Endothelial cell of umbilical vein (primary cell): ENCODE measurements at regions not wholly inside any gene's neighbourhood (a gene's known extent, or its start where the extent isn't known, plus 50 kb on each side); places are given as distances from the start of the nearest gene placed in this dataset. TPM values are rescaled to one million over a fixed set of nuclear protein-coding genes. Genes with fewer than 3 reads are reported as not detected.
A peak's percentile ranks its signal among the peaks of the same experiment; 100 is the strongest.

Source experiments
- BruUV-seq: library from RNA; stranded (reverse); fragments of 400-500 nt; replicated peaks from 2 replicates; lab custom pipeline; 2021; lab: Mats Ljungman, UMichigan
- CTCF ChIA-PET: fragments of 300-600, 350-600 bp; sonication (Branson Sonifier 250); formaldehyde crosslinking; loops from one replicate; lab custom pipeline; 2021; ENCODE audit warnings: antibody characterized with exemption, inconsistent platforms; lab: Charles Lee
- POLR2A ChIA-PET: fragments of 300-600, 350-600 bp; sonication (Branson Sonifier 250); formaldehyde crosslinking; loops from one replicate; lab custom pipeline; 2021; ENCODE audit warnings: antibody characterized with exemption, inconsistent platforms; lab: Charles Lee
- DNase-seq: peaks from one replicate; pipeline ENCODE4 v3.0.0-alpha.2; 2011; ENCODE audit warnings: low read depth, low spot score
- FAIRE-seq: peaks from 2 replicates; lab custom pipeline; 2011; peaks lifted over from hg19 to GRCh38; lab: Jason Lieb, UNC
- H2AFZ ChIP-seq: 2 replicates; pipeline ENCODE4 v1.6.0; 2012; ENCODE audit warnings: low read depth, low read length, control low read depth, inconsistent platforms
- H3K27ac ChIP-seq: 2 replicates; pipeline ENCODE4 v1.5.1; 2011; ENCODE audit warnings: low read depth, mild to moderate bottlenecking, control low read depth, low read length, moderate library complexity; ENCODE audit not compliant: insufficient read depth
- H3K27me3 ChIP-seq, 2 experiments: 2 replicates each; pipeline versions ENCODE4 v1.6.0 to v1.6.1; 2011; ENCODE audit warnings: low read length in 2 of 2, mixed read lengths in 1 of 2; ENCODE audit not compliant: control insufficient read depth in 2 of 2, insufficient read depth in 2 of 2
- H3K36me3 ChIP-seq, 2 experiments: 2 replicates in 1 of 2; 3 replicates in 1 of 2; pipeline ENCODE4 v1.5.1; 2011; ENCODE audit warnings: low read length in 2 of 2, mild to moderate bottlenecking in 1 of 2, moderate library complexity in 1 of 2; ENCODE audit not compliant: control insufficient read depth in 2 of 2, insufficient read depth in 2 of 2; ENCODE audit errors: extremely low read depth in 1 of 2
- H3K4me1 ChIP-seq: 3 replicates; pipeline ENCODE4 v1.5.1; 2011; ENCODE audit warnings: mild to moderate bottlenecking, low read length; ENCODE audit not compliant: control insufficient read depth, insufficient read depth; ENCODE audit errors: extremely low read depth
- H3K4me2 ChIP-seq: 2 replicates; pipeline ENCODE4 v1.6.1; 2011; ENCODE audit warnings: low read length, control low read depth, mixed read lengths; ENCODE audit not compliant: insufficient read depth
- H3K4me3 ChIP-seq, 3 experiments: fragments of 200-600 bp in 1 of 3; sonication (generic), shearing (Covaris generic) in 1 of 3; replicated peaks in 1 of 3; 2 replicates each; pipeline ENCODE4 v1.5.1; 2011 to 2016; ENCODE audit warnings: control low read depth in 3 of 3, low read length in 3 of 3, mild to moderate bottlenecking in 2 of 3, inconsistent platforms in 1 of 3, low read depth in 1 of 3, moderate library complexity in 1 of 3; ENCODE audit not compliant: insufficient read depth in 1 of 3
- H3K79me2 ChIP-seq: 2 replicates; pipeline ENCODE4 v1.6.0; 2012; ENCODE audit warnings: low read length, inconsistent platforms; ENCODE audit not compliant: control insufficient read depth, insufficient read depth
- H3K9ac ChIP-seq: replicated peaks from 2 replicates; pipeline ENCODE3; 2011; ENCODE audit warnings: low read length, control low read depth; ENCODE audit not compliant: insufficient read depth; ENCODE audit errors: extremely low read depth
- H3K9me1 ChIP-seq: replicated peaks from 3 replicates; pipeline ENCODE4 v1.6.0; 2011; ENCODE audit warnings: mild to moderate bottlenecking, low read length; ENCODE audit not compliant: control insufficient read depth, insufficient read depth; ENCODE audit errors: extremely low read depth
- H3K9me3 ChIP-seq: replicated peaks from 2 replicates; pipeline ENCODE4 v1.5.1; 2012; ENCODE audit warnings: low read length, inconsistent platforms; ENCODE audit not compliant: control insufficient read depth, insufficient read depth
- H4K20me1 ChIP-seq: replicated peaks from 2 replicates; pipeline ENCODE3; 2011; ENCODE audit warnings: mild to moderate bottlenecking, low read length; ENCODE audit not compliant: control insufficient read depth, insufficient read depth; ENCODE audit errors: extremely low read depth
- EZH2 ChIP-seq: IDR thresholded peaks from 2 replicates; pipeline ENCODE4 v1.6.1; 2012; ENCODE audit warnings: borderline replicate concordance, low read depth, mild to moderate bottlenecking, moderate library complexity, low read length, inconsistent platforms; ENCODE audit not compliant: severe bottlenecking
- FOS ChIP-seq: IDR thresholded peaks from 2 replicates; pipeline ENCODE4 v1.6.1; 2011; ENCODE audit warnings: mild to moderate bottlenecking, low read length, moderate library complexity, borderline replicate concordance; ENCODE audit not compliant: insufficient read depth
- GATA2 ChIP-seq: IDR thresholded peaks from 2 replicates; pipeline ENCODE4 v1.7.0; 2011; ENCODE audit warnings: low read depth, mild to moderate bottlenecking, moderate library complexity, mixed read lengths, low read length; ENCODE audit not compliant: insufficient read length, insufficient read depth
- JUN ChIP-seq: IDR thresholded peaks from 2 replicates; pipeline ENCODE4 v1.6.1; 2011; ENCODE audit warnings: borderline replicate concordance, low read depth; ENCODE audit not compliant: insufficient read length, insufficient read depth
- MYC ChIP-seq: IDR thresholded peaks from one replicate; pipeline ENCODE4 v1.6.1; 2011; ENCODE audit warnings: mild to moderate bottlenecking, low read depth, low read length
- POLR2A ChIP-seq: IDR thresholded peaks from 2 replicates; pipeline ENCODE4 v1.6.1; 2012; ENCODE audit warnings: low read depth, mild to moderate bottlenecking, control low read depth, low read length
- POLR2AphosphoS5 ChIP-seq: IDR thresholded peaks from 2 replicates; pipeline ENCODE4 v1.6.1; 2012; ENCODE audit warnings: low read depth, mild to moderate bottlenecking, control low read depth, low read length, moderate library complexity; ENCODE audit not compliant: insufficient read depth
- dilution Hi-C: fragments of 300-500 bp; cut with MboI; formaldehyde crosslinking; loops from one replicate; pipeline ENCODE4 v1.15.0; 2019; ENCODE audit warnings: low sequenced_read_pairs; ENCODE audit not compliant: extremely low pct_ligation_motif_present
- intact Hi-C: fragments of 100-400 bp; cut with micrococcal nuclease; formaldehyde crosslinking; loops from one replicate; pipeline ENCODE4 v1.10.0; 2022
- small RNA-seq: library from RNA; depleted of rRNA; stranded (forward); fragments of <200 nt; gene quantifications from one replicate; pipeline ENCODE3, GENCODE V24; 2012; ENCODE audit warnings: low replicate concordance, low read depth; ENCODE audit not compliant: insufficient read depth, insufficient read length
- TF ChIP-seq, protein P1 (sequence below), 2 donors: IDR thresholded peaks; 1 replicate in 1 of 2; 2 replicates in 1 of 2; pipeline ENCODE4 v1.5.1; 2011; ENCODE audit warnings: low read length in 2 of 2, mild to moderate bottlenecking in 2 of 2, moderate library complexity in 2 of 2, control low read depth in 1 of 2, inconsistent platforms in 1 of 2, low read depth in 1 of 2; ENCODE audit not compliant: insufficient read depth in 1 of 2; ENCODE audit errors: extremely low read depth in 1 of 2
- TF ChIP-seq, protein P2 (sequence below): IDR thresholded peaks from 2 replicates; pipeline ENCODE4 v1.6.1; 2011; ENCODE audit not compliant: insufficient read depth, insufficient read length

DNA sequence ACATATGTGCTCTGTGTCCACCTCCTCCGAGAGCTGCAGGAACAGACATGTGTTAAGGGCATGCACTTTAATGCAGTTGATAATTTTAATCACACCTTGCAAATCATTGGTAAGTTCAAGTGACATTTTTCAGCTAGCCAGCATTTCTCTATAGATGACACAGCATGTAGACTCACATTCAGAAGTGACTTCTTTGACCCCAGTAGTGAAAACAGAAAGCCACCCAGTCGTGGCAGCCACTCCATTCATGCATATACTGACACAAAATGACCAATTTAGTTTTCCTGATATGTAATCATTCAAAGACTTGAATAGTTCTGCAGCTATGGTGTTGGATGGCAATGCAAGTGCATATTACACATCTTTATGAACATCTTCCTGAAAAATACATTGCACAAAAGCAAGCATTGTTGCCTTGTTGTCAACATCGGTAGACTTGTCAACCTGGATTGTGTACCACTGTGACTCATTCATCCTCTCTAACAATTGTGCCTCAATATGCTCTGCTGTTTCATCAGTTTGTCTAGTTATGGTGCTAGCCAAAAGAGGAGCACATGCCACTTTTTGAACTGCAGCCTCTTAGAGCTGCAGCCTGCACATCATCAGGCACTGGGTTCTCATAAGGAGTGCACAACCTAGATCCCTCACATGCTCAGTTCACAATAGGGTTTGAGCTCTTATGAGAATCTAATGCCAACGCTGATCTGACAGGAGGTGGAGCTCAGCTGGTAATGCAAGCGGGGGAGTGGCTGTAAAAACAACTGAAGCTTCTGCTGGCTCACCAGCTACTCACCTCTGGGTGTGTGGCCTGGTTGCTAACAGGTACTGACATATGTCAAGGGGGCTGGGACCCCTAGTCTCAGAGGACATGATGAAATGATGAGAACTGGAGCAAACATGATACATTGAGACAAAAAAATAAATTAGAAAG lies 622.0 kb downstream of the PYDC2 start:
- POLR2A ChIA-PET, result no interaction called here
- Histone ChIP-seq H3K27me3 (no peaks in the 10 kb centered on the region), H2AFZ (no peak overlapping the region), H3K9me1 (no peaks in the 10 kb centered on the region), H4K20me1 (no peaks in the 10 kb centered on the region), H3K9ac (no peak overlapping the region), H3K9me3 (no peaks in the 10 kb centered on the region), H3K4me3 (no peak overlapping the region), H3K36me3 (no peaks in the 10 kb centered on the region), H3K27ac (no peak overlapping the region), H3K79me2 (no peaks in the 10 kb centered on the region), H3K4me2 (no peak overlapping the region), H3K4me1 (no peaks in the 10 kb centered on the region)
- FAIRE-seq (peak; percentile 12), DNase-seq (no peak)
- TF ChIP-seq GATA2, result no peak
- TF ChIP-seq EZH2, result no peak
- TF ChIP-seq JUN, result no peak
- TF ChIP-seq POLR2A, result no peak
- TF ChIP-seq, protein P1, sequence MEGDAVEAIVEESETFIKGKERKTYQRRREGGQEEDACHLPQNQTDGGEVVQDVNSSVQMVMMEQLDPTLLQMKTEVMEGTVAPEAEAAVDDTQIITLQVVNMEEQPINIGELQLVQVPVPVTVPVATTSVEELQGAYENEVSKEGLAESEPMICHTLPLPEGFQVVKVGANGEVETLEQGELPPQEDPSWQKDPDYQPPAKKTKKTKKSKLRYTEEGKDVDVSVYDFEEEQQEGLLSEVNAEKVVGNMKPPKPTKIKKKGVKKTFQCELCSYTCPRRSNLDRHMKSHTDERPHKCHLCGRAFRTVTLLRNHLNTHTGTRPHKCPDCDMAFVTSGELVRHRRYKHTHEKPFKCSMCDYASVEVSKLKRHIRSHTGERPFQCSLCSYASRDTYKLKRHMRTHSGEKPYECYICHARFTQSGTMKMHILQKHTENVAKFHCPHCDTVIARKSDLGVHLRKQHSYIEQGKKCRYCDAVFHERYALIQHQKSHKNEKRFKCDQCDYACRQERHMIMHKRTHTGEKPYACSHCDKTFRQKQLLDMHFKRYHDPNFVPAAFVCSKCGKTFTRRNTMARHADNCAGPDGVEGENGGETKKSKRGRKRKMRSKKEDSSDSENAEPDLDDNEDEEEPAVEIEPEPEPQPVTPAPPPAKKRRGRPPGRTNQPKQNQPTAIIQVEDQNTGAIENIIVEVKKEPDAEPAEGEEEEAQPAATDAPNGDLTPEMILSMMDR (IDR thresholded peaks at IDR 0.05; ENCODE audit: extremely low read depth in 1 of 2, insufficient read depth in 1 of 2, low read depth in 1 of 2, low read length in 2 of 2), result no peak
- TF ChIP-seq FOS, result no peak
- no peak for TF ChIP-seq MYC
- TF ChIP-seq, protein P2, sequence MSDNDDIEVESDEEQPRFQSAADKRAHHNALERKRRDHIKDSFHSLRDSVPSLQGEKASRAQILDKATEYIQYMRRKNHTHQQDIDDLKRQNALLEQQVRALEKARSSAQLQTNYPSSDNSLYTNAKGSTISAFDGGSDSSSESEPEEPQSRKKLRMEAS, result no peak
- no peak for TF ChIP-seq POLR2AphosphoS5
- intact Hi-C loops, result loop anchor here (5.0 kb wide), 1 partner anchor 51 kb away; no protein-coding TSS in a partner anchor
- BruUV-seq, result no TSS peak
- CTCF ChIA-PET, result interaction anchor here (1.1 kb wide), 1 partner anchor 123 kb away, joined by 3 read pairs; no protein-coding TSS in a partner anchor
- dilution Hi-C loops, result no loop called here

Small RNAs in the stretch of these regions (small RNA-seq; reads per million reads assigned to genes)
- gene RF00019, result not detected
